ENCODE measurements at regions not wholly inside any gene's neighbourhood (a gene's known extent, or its start where the extent isn't known, plus 50 kb on each side); places are given as distances from the start of the nearest gene placed in this dataset.

DNA sequence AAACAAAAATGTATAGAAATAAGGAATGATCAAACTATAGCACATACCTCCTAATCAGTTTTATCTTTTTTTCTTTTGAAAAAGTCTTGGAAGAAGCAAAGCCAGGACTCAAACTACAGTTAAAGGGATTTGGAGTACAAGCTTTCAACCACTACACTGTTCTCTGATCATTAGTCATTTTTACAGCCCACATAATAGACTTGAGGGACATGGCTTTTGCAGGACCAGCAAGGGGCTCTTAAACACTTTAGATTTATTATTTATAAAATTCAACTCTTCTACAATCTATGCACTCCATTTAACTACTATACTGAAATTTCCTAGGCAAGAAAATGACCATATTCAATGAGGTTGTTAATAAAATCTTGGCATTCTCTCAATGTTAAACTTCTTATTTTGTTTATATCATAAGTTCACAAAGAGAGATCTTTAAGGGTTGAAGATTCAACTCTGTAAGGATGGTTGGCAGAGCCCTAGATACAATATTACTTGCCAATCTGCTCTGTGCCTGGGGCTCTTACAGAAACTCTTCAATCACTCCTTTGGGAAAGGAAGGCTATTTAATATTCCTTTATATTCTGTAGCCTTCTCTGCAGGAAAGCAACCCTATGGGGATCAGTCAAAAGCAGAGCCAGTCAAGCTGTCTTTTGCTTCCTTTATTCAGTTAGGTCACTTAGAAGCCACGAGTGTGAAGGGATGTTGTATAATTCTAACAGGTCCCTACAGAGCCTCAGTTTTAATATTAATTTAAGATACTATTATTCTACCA, 557.7 kb upstream of the SGO1 start:
- no peak overlapping the region for H2BK5ac ChIP-seq (ENCODE audit: low read depth, low read length, poor library complexity)
- no peak overlapping the region for H3K4me2 ChIP-seq (ENCODE audit: low read length)
- H3K18ac ChIP-seq (ENCODE audit: low read length) = no peak overlapping the region
- H2AK5ac ChIP-seq (ENCODE audit: low read length) = no peak overlapping the region
- no CpG with 5 or more reads among the region's 1 CpG for WGBS (ENCODE audit: extremely low coverage, insufficient coverage, insufficient read length)
- H3K9ac ChIP-seq (ENCODE audit: low read length) = no peak overlapping the region
- no peak overlapping the region for H3K4me3 ChIP-seq (ENCODE audit: low read depth, low read length)
- H4K12ac ChIP-seq (ENCODE audit: low read depth, low read length) = no peak overlapping the region
- no peak overlapping the region for H3K23ac ChIP-seq (ENCODE audit: low read length)
- H4K8ac ChIP-seq (ENCODE audit: low read depth, low read length) = no peak overlapping the region
- no peak overlapping the region for H3K27ac ChIP-seq (ENCODE audit: low read depth, low read length)
- H3K36me3 ChIP-seq (ENCODE audit: control insufficient read depth in 1 of 2, insufficient read depth in 2 of 2, low read length in 2 of 2) = no peaks in the 10 kb centered on the region
- H2AFZ ChIP-seq (ENCODE audit: insufficient read depth, low read length, poor library complexity) = no peak overlapping the region
- H3K79me2 ChIP-seq (ENCODE audit: control insufficient read depth, insufficient read depth, low read length, poor library complexity) = no peaks in the 10 kb centered on the region
- H3K79me1 ChIP-seq (ENCODE audit: low read length) = no peaks in the 10 kb centered on the region
- no peak overlapping the region for H2BK12ac ChIP-seq (ENCODE audit: low read length)
- H3K14ac ChIP-seq (ENCODE audit: low read length) = no peak overlapping the region
- H3K9me3 ChIP-seq (ENCODE audit: insufficient read depth, low read depth, low read length) = no peaks in the 10 kb centered on the region
- H2BK120ac ChIP-seq (ENCODE audit: insufficient read depth, low read length, poor library complexity) = no peak overlapping the region
- H3K4me1 ChIP-seq (ENCODE audit: control insufficient read depth in 1 of 2, insufficient read depth in 2 of 2, low read length in 2 of 2) = no peaks in the 10 kb centered on the region
- no peak overlapping the region for H4K91ac ChIP-seq (ENCODE audit: low read depth, low read length)
- H3K4ac ChIP-seq (ENCODE audit: low read depth, low read length) = no peak overlapping the region
- H3K27me3 ChIP-seq (ENCODE audit: insufficient read depth, low read length) = no peaks in the 10 kb centered on the region
- DNase-seq = no peak

DNA sequence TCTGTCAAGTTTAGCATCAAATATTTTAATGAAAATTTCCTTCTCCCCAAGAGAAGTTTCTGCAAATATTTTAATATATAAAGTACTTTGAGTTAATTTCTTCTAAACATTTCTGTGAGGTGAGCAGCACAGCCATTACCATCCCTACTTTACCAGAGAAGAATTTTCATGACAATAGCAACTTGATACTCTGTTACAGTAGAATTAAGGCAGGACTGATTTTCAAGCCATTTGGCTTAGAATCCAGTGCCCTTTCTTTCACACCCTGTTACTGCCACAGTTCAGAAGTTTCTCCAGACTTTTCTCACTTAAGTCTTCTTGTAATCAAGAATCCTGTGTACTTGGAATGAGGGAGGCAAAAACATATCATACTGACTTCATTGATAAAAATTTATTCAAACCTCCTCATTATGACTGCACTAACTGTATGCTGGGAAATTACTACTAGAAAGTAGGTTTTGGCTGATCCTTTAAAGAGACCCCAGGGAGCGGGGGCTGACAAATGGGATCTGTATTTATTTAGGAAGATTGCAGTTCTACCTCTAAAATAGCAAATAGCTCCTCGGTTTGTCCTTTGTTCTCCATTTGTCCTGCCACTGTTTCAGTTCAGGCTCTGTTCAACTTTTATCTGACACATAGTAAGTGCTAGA, 557.0 kb upstream of the SGO1 start:
- Histone ChIP-seq H3K4me1 (ENCODE audit: control insufficient read depth in 1 of 2, insufficient read depth in 2 of 2, low read length in 2 of 2) (peaks cover 0 to under 1% of the 10 kb centered on the region in 2 experiments), H2AFZ (ENCODE audit: insufficient read depth, low read length, poor library complexity) (no peak overlapping the region), H3K27ac (ENCODE audit: low read depth, low read length) (no peak overlapping the region), H3K27me3 (ENCODE audit: insufficient read depth, low read length) (no peaks in the 10 kb centered on the region), H4K8ac (ENCODE audit: low read depth, low read length) (no peak overlapping the region), H2BK5ac (ENCODE audit: low read depth, low read length, poor library complexity) (no peak overlapping the region), H3K14ac (ENCODE audit: low read length) (no peak overlapping the region), H3K79me2 (ENCODE audit: control insufficient read depth, insufficient read depth, low read length, poor library complexity) (no peaks in the 10 kb centered on the region), H3K4me2 (ENCODE audit: low read length) (no peak overlapping the region), H3K4ac (ENCODE audit: low read depth, low read length) (no peak overlapping the region), H3K9ac (ENCODE audit: low read length) (no peak overlapping the region), H4K91ac (ENCODE audit: low read depth, low read length) (no peak overlapping the region), H3K4me3 (ENCODE audit: low read depth, low read length) (no peak overlapping the region), H3K23ac (ENCODE audit: low read length) (no peak overlapping the region), H3K9me3 (ENCODE audit: insufficient read depth, low read depth, low read length) (no peaks in the 10 kb centered on the region), H3K36me3 (ENCODE audit: control insufficient read depth in 1 of 2, insufficient read depth in 2 of 2, low read length in 2 of 2) (no peaks in the 10 kb centered on the region), H2BK12ac (ENCODE audit: low read length) (no peak overlapping the region), H3K18ac (ENCODE audit: low read length) (no peak overlapping the region), H3K79me1 (ENCODE audit: low read length) (no peaks in the 10 kb centered on the region), H2AK5ac (ENCODE audit: low read length) (no peak overlapping the region), H2BK120ac (ENCODE audit: insufficient read depth, low read length, poor library complexity) (no peak overlapping the region), H4K12ac (ENCODE audit: low read depth, low read length) (no peak overlapping the region)
- DNase-seq = no peak
- WGBS (ENCODE audit: extremely low coverage, insufficient coverage, insufficient read length) = no CpG with 5 or more reads among the region's 2 CpGs

DNA sequence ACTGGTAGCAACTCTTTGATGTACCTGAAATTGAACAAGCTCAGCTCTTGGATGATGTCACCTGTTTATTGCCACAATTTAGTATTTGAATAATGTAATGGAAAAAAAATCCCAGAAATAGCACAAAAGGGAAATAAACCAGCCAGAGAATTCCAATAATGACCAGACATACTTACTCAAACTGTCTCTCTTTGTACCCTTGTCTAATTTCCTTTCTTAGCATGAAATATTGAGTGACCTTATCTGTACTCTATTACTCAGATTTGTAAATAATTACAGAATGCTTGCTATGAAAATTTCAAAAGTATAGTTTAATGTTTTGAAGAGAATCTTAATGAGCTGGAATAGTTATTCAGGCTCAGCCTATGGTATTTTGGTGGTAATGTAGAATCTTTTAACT, 555.4 kb upstream of the SGO1 start:
- no peak overlapping the region for H2BK5ac ChIP-seq (ENCODE audit: low read depth, low read length, poor library complexity)

DNA sequence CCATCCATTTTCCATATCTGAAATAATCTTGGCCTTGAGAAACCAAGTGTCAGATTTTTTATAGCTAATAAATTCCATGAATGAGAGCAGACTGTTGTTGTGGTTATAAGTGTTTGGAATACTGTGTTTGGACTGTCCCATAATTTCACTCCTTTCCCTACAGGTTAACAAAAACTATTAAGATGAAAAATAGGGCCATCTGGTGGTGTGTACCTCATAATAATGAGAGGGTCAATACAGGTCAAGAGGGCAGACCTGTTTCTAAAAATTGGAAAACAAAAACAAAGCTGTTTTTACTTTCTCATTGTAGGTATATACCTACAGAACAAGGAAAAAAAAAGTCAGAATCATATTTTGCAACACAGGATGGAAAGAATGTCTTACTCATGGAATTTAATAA, 553.8 kb upstream of the SGO1 start:
- Histone ChIP-seq H3K79me2 (ENCODE audit: control insufficient read depth, insufficient read depth, low read length, poor library complexity) (no peaks in the 10 kb centered on the region), H3K27ac (ENCODE audit: low read depth, low read length) (no peak overlapping the region), H3K4me3 (ENCODE audit: low read depth, low read length) (no peak overlapping the region), H3K9ac (ENCODE audit: low read length) (no peak overlapping the region), H2BK5ac (ENCODE audit: low read depth, low read length, poor library complexity) (no peak overlapping the region), H3K4me1 (ENCODE audit: control insufficient read depth in 1 of 2, insufficient read depth in 2 of 2, low read length in 2 of 2) (peaks cover 0 to 2% of the 10 kb centered on the region in 2 experiments), H4K91ac (ENCODE audit: low read depth, low read length) (no peak overlapping the region), H3K79me1 (ENCODE audit: low read length) (no peaks in the 10 kb centered on the region), H4K8ac (ENCODE audit: low read depth, low read length) (no peak overlapping the region), H3K36me3 (ENCODE audit: control insufficient read depth in 1 of 2, insufficient read depth in 2 of 2, low read length in 2 of 2) (no peaks in the 10 kb centered on the region), H3K23ac (ENCODE audit: low read length) (no peak overlapping the region), H2BK120ac (ENCODE audit: insufficient read depth, low read length, poor library complexity) (no peak overlapping the region), H2AFZ (ENCODE audit: insufficient read depth, low read length, poor library complexity) (no peak overlapping the region), H2AK5ac (ENCODE audit: low read length) (no peak overlapping the region), H3K27me3 (ENCODE audit: insufficient read depth, low read length) (no peaks in the 10 kb centered on the region), H3K9me3 (ENCODE audit: insufficient read depth, low read depth, low read length) (no peaks in the 10 kb centered on the region), H2BK12ac (ENCODE audit: low read length) (no peak overlapping the region), H3K4ac (ENCODE audit: low read depth, low read length) (no peak overlapping the region), H3K18ac (ENCODE audit: low read length) (no peak overlapping the region), H4K12ac (ENCODE audit: low read depth, low read length) (no peak overlapping the region), H3K4me2 (ENCODE audit: low read length) (no peak overlapping the region), H3K14ac (ENCODE audit: low read length) (no peak overlapping the region)
- no peak for DNase-seq

More for the DNA sequence above, 555.4 kb upstream of the SGO1 start:
- no peak overlapping the region for H3K4ac ChIP-seq (ENCODE audit: low read depth, low read length)
- no peak overlapping the region for H3K14ac ChIP-seq (ENCODE audit: low read length)
- H3K27me3 ChIP-seq (ENCODE audit: insufficient read depth, low read length) = no peaks in the 10 kb centered on the region
- no peak overlapping the region for H3K4me3 ChIP-seq (ENCODE audit: low read depth, low read length)
- H4K12ac ChIP-seq (ENCODE audit: low read depth, low read length) = no peak overlapping the region
- peaks cover 0 to 2% of the 10 kb centered on the region in 2 experiments for H3K4me1 ChIP-seq (ENCODE audit: control insufficient read depth in 1 of 2, insufficient read depth in 2 of 2, low read length in 2 of 2)
- no peaks in the 10 kb centered on the region for H3K79me1 ChIP-seq (ENCODE audit: low read length)
- H2AFZ ChIP-seq (ENCODE audit: insufficient read depth, low read length, poor library complexity) = no peak overlapping the region
- DNase-seq = no peak
- no peak overlapping the region for H4K91ac ChIP-seq (ENCODE audit: low read depth, low read length)
- no peak overlapping the region for H3K23ac ChIP-seq (ENCODE audit: low read length)
- no peak overlapping the region for H4K8ac ChIP-seq (ENCODE audit: low read depth, low read length)
- no peak overlapping the region for H2BK120ac ChIP-seq (ENCODE audit: insufficient read depth, low read length, poor library complexity)
- no peak overlapping the region for H3K27ac ChIP-seq (ENCODE audit: low read depth, low read length)
- no peaks in the 10 kb centered on the region for H3K36me3 ChIP-seq (ENCODE audit: control insufficient read depth in 1 of 2, insufficient read depth in 2 of 2, low read length in 2 of 2)
- H3K4me2 ChIP-seq (ENCODE audit: low read length) = no peak overlapping the region
- no peaks in the 10 kb centered on the region for H3K9me3 ChIP-seq (ENCODE audit: insufficient read depth, low read depth, low read length)
- H3K18ac ChIP-seq (ENCODE audit: low read length) = no peak overlapping the region
- no peak overlapping the region for H3K9ac ChIP-seq (ENCODE audit: low read length)
- no peak overlapping the region for H2AK5ac ChIP-seq (ENCODE audit: low read length)
- H3K79me2 ChIP-seq (ENCODE audit: control insufficient read depth, insufficient read depth, low read length, poor library complexity) = no peaks in the 10 kb centered on the region
- no peak overlapping the region for H2BK12ac ChIP-seq (ENCODE audit: low read length)

All from trophoblast cell (in vitro differentiated cells and primary cell).